ENCODE measurements at regions not wholly inside any gene's neighbourhood (a gene's known extent, or its start where the extent isn't known, plus 50 kb on each side); places are given as distances from the start of the nearest gene placed in this dataset.
"Not testable (repeated sequence)": the region's sequence is repeated elsewhere in the genome, so short reads cannot be mapped to it uniquely, and the experiment has no call there.

GRCh38 chr5:67985686-67986387 is 229.7 kb upstream of the PIK3R1 start:
- Histone ChIP-seq H3K4me3 (no peak overlapping the region), H3K9me3 (0 out of 2 replicates have a peak, but pooled peaks cover 2% of the 10 kb centered on the region), H3K27me3 (no peaks in the 10 kb centered on the region), H3K36me3 (no peaks in the 10 kb centered on the region)
- DNase-seq = no peak

- 0 out of 2 replicates have a peak, but pooled peaks cover 2% of the 10 kb centered on the region for H3K9me3 ChIP-seq
Observed at GRCh38 chr5:67984546-67984945, 231.0 kb upstream of the PIK3R1 start.

DNA sequence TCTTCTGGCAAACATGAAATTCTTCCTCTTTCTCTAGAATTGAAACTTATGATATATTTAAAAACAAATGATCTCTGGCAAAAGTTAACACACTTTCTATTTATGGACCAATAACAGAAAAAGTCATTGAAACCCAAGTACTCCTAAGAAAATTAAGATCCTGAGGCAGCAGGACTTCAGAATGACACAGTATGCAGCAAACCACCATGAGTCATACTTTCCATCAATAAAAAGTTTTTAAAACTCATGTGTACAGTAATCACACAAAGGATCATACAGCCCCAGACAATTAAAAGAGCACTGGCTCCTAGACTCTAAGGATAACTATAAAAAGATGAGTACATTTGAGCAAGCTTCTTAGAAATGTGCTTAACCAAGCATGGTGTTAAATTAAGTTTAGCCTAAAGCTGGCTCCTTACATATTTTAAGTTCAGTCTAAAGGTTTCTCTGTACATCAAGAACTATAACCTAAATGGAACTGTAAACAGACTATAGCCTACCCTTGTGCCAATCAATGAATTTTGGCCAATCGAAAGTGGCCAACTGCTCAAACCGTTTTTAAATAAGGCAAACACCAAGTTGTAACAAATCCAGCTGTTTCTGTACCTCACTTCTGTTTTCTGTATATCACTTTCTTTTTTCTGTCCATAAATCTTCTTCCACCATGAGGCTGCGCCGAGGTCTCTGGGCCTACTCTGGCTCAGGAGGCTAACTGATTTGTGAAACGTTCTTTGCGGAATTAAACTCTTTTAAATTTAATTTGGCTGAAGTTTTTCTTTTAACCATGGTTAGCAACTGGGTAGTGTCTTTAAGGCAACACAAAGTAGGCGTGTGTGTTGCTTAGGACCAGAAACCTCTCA is 232.1 kb upstream of the PIK3R1 start:
- Histone ChIP-seq H3K4me3 (no peak overlapping the region), H3K36me3 (no peaks in the 10 kb centered on the region), H3K27me3 (no peaks in the 10 kb centered on the region), H3K9me3 (0 out of 2 replicates have a peak, but pooled peaks cover under 1% of the 10 kb centered on the region)
- no peak for DNase-seq

More at GRCh38 chr5:67984546-67984945, 231.0 kb upstream of the PIK3R1 start:
- Histone ChIP-seq H3K27me3 (no peaks in the 10 kb centered on the region), H3K36me3 (no peaks in the 10 kb centered on the region), H3K4me3 (no peak overlapping the region)
- no peak for DNase-seq

DNA sequence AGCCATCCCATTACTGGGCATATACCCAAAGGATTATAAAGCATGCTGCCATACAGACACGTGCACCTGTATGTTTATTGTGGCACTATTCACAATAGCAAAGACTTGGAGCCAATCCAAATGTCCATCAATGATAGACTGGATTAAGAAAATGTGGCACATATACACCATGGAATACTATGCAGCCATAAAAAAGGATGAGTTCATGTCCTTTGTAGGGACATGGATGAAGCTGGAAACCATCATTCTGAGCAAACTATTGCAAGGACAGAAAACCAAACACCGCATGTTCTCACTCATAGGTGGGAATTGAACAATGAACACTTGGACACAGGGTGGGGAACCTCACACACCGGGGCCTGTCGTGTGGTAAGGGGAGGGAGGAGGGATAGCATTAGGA is 233.4 kb upstream of the PIK3R1 start:
- H3K27me3 ChIP-seq, H3K4me3 ChIP-seq, DNase-seq, H3K9me3 ChIP-seq, H3K36me3 ChIP-seq: not testable (repeated sequence)

GRCh38 chr5:67978171-67978570 is 237.4 kb upstream of the PIK3R1 start:
- Histone ChIP-seq H3K9me3 (no peaks in the 10 kb centered on the region), H3K4me3 (no peak overlapping the region), H3K27me3 (no peaks in the 10 kb centered on the region), H3K36me3 (no peaks in the 10 kb centered on the region)
- DNase-seq = no peak

- H3K4me3 ChIP-seq = no peak overlapping the region
- H3K27me3 ChIP-seq = no peaks in the 10 kb centered on the region
- H3K36me3 ChIP-seq = no peaks in the 10 kb centered on the region
- no peak for DNase-seq
- H3K9me3 ChIP-seq = no peaks in the 10 kb centered on the region
Observed at GRCh38 chr5:67976891-67977601, 238.5 kb upstream of the PIK3R1 start.

DNA sequence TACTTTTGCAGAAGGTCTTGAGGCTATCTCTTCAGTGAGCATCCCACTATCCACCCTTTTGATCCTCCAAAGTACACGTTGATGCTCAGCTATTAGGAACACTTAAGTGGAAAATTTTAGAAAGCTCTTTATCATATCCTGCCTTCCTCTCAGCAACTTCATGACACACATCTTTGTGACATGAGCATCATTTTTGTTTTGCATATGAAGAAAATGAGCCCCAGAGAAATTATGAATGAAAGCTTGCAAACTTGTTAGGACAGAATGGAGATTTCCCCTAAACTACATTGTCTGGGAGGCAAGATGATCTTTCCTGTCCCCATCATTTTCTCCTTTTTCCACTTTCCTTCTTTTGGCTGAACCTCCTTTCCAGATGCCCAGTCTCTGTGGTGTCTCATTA is 239.4 kb upstream of the PIK3R1 start:
- no peaks in the 10 kb centered on the region for H3K9me3 ChIP-seq
- no peak overlapping the region for H3K4me3 ChIP-seq
- no peaks in the 10 kb centered on the region for H3K27me3 ChIP-seq
- H3K36me3 ChIP-seq = no peaks in the 10 kb centered on the region
- DNase-seq = no peak

- H3K4me3 ChIP-seq = no peak overlapping the region
- no peaks in the 10 kb centered on the region for H3K9me3 ChIP-seq
- no peaks in the 10 kb centered on the region for H3K27me3 ChIP-seq
- no peak for DNase-seq
- no peaks in the 10 kb centered on the region for H3K36me3 ChIP-seq
Observed at GRCh38 chr5:67974471-67974870, 241.1 kb upstream of the PIK3R1 start.

- Histone ChIP-seq H3K9me3 (no peaks in the 10 kb centered on the region), H3K27me3 (no peaks in the 10 kb centered on the region), H3K4me3 (no peak overlapping the region), H3K36me3 (no peaks in the 10 kb centered on the region)
- DNase-seq = no peak
Observed at GRCh38 chr5:67974054-67974453, 241.5 kb upstream of the PIK3R1 start.

- no peaks in the 10 kb centered on the region for H3K9me3 ChIP-seq
- no peaks in the 10 kb centered on the region for H3K27me3 ChIP-seq
- H3K36me3 ChIP-seq = no peaks in the 10 kb centered on the region
- DNase-seq = no peak
- no peak overlapping the region for H3K4me3 ChIP-seq
Observed at GRCh38 chr5:67971971-67972821, 243.4 kb upstream of the PIK3R1 start.

DNA sequence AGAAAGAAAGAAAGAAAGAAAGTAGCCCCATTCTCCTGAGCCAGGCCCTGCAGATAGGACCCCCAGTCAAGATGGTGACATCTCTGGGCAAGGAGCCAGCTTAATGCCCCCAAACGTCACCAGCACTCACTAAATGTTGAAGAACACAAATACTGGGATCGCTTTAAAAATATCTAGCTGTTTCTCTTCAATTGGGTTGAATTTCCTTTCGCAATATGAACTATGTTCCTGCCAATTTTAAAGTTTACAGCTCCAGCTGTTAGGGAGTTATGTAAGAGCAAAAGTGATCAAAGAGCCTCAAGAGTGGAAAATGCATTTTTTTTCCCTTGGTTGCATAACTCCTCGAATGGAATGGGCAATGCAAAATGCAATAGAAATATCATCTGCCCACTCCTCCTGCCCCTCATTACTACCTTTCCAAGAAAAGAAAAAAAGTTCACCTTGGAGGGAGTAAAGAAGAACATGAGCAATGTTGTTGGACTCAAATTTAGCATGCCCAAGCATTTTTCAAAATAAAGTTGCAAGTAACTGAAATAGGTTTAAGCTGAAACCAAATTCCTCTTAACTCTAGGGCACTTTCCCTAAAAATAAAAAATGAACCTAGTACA is 244.2 kb upstream of the PIK3R1 start:
- H3K27me3 ChIP-seq = no peaks in the 10 kb centered on the region
- no peak overlapping the region for H3K4me3 ChIP-seq
- no peaks in the 10 kb centered on the region for H3K36me3 ChIP-seq
- no peak for DNase-seq
- no peaks in the 10 kb centered on the region for H3K9me3 ChIP-seq

GRCh38 chr5:67969631-67970030 is 245.9 kb upstream of the PIK3R1 start:
- Histone ChIP-seq H3K9me3 (no peaks in the 10 kb centered on the region), H3K36me3 (no peaks in the 10 kb centered on the region), H3K27me3 (no peaks in the 10 kb centered on the region), H3K4me3 (no peak overlapping the region)
- no peak for DNase-seq

- Histone ChIP-seq H3K27me3 (no peaks in the 10 kb centered on the region), H3K4me3 (no peak overlapping the region), H3K36me3 (no peaks in the 10 kb centered on the region), H3K9me3 (no peaks in the 10 kb centered on the region)
- DNase-seq = no peak
Observed at GRCh38 chr5:67969176-67969575, 246.4 kb upstream of the PIK3R1 start.

DNA sequence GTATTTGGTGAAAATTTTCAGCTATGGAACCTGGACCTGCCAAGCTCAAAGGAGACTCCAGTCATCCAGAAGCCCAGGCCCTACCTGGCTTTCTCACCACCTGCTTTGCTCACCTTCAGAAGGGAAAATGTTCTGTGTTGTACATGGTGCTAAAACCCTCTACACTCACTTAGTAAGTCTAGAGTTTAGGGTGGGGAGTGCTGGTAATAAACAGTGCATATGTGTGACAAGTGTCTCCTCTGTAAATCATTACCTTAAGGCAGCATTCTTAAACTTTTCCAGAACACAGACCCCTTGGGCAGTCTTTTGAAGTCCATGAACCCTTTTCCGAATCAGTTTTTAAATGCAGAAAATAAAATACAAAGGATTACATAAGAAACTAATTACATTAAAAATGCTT is 248.8 kb upstream of the PIK3R1 start:
- DNase-seq = no peak
- Histone ChIP-seq H3K27me3 (no peaks in the 10 kb centered on the region), H3K36me3 (no peaks in the 10 kb centered on the region), H3K9me3 (no peaks in the 10 kb centered on the region), H3K4me3 (no peak overlapping the region)

- Histone ChIP-seq H3K9me3 (no peaks in the 10 kb centered on the region), H3K36me3 (no peaks in the 10 kb centered on the region), H3K27me3 (no peaks in the 10 kb centered on the region), H3K4me3 (no peak overlapping the region)
- no peak for DNase-seq
Observed at GRCh38 chr5:67964619-67965018, 250.9 kb upstream of the PIK3R1 start.
